ENCODE measurements at regions not wholly inside any gene's neighbourhood (a gene's known extent, or its start where the extent isn't known, plus 50 kb on each side); places are given as distances from the start of the nearest gene placed in this dataset.

DNA sequence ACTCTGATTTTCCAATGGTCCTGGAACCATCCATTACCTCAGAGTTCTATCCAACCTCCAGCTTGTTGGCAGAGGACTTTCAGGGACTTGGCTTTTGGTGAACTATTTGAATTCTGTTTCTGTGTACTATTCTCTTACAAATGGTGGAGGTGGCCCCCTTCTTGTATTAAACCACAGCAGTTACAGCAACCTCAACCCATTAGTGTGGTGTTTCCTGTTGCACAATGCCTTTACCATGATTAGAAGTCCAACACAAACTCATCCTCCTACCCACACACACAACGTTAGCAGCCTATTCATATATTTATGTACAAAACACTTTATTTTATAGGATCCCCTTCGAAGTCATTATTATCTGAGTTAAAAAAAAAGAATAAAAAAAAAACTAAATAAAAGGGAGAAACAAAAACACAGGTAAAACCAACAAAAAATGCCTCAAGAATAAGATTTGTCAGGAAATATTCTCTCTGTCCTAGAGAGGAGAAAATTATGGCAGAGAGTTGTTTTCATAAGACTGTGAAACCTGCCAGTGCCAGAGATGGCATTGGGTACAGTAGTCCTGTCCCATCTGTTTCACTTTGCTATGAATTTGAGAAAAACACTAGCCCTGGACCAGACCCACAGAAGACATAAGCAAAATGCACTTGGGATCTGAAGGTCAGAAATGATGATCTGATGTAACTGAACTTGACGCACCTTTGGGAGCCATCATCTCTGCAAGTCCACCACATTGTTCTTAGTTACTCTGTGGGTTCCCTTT lies 1896.0 kb upstream of the PIK3C3 start:
- no peak overlapping the region for H3K27ac ChIP-seq
- no peaks in the 10 kb centered on the region for H3K4me1 ChIP-seq (replicated peaks)
- no peak overlapping the region for H3K4me3 ChIP-seq
- no peaks in the 10 kb centered on the region; the same call in 1 of the 2 replicates for H3K9me3 ChIP-seq (replicated peaks)
- DNase-seq (ENCODE audit: low read depth in 1 of 2, low spot score in 2 of 2), result no peak
- no peaks in the 10 kb centered on the region for H3K27me3 ChIP-seq (replicated peaks)
- no peaks in the 10 kb centered on the region for H3K36me3 ChIP-seq

DNA sequence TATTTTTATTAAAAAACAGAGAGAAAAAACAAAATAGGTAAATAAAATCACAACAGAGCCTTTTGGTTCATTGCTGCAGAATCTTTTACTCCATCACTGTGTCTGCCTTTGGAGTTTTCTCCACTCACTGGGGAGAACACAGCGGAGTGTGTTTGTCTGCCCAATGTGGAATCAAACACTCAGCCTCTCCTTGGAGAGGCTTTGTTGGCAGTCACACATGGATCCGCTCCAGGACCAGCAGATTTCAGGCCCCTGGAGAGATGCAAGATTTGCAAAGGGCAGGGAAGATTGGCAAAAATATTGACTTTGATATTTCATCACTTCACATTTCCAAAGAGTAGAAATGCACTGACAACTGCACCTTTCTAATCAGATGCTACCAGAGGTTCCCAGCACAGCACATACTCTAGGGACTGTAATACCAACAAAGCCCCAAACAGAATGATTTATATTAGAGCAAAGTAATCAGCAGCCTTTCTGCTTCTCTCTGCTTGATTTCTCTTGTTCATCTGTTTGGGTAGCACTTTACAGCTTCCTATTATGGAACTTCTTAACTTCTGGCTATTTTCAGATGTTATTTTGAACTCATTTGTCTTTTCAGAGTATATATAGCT lies 1898.8 kb upstream of the PIK3C3 start:
- Histone ChIP-seq H3K9me3 (replicated peaks) (no peaks in the 10 kb centered on the region; the same call in 1 of the 2 replicates), H3K4me1 (replicated peaks) (no peaks in the 10 kb centered on the region), H3K4me3 (no peak overlapping the region), H3K36me3 (no peaks in the 10 kb centered on the region), H3K27ac (no peak overlapping the region), H3K27me3 (replicated peaks) (no peaks in the 10 kb centered on the region)
- no peak for DNase-seq (ENCODE audit: low read depth in 1 of 2, low spot score in 2 of 2)

- Histone ChIP-seq H3K27me3 (replicated peaks) (no peaks in the 10 kb centered on the region), H3K4me3 (no peak overlapping the region), H3K9me3 (replicated peaks) (no peaks in the 10 kb centered on the region; the same call in 1 of the 2 replicates), H3K27ac (no peak overlapping the region), H3K36me3 (no peaks in the 10 kb centered on the region), H3K4me1 (replicated peaks) (no peaks in the 10 kb centered on the region)
- no peak for DNase-seq (ENCODE audit: low read depth in 1 of 2, low spot score in 2 of 2)
Observed at GRCh38 chr18:40055262-40055661, 1899.8 kb upstream of the PIK3C3 start.

- H3K36me3 ChIP-seq, result no peaks in the 10 kb centered on the region
- H3K4me1 ChIP-seq (replicated peaks), result no peaks in the 10 kb centered on the region
- no peak overlapping the region for H3K27ac ChIP-seq
- H3K4me3 ChIP-seq, result no peak overlapping the region
- no peaks in the 10 kb centered on the region; the same call in 1 of the 2 replicates for H3K9me3 ChIP-seq (replicated peaks)
- no peaks in the 10 kb centered on the region for H3K27me3 ChIP-seq (replicated peaks)
- DNase-seq (ENCODE audit: low read depth in 1 of 2, low spot score in 2 of 2), result no peak
Observed at GRCh38 chr18:40049716-40050115, 1905.3 kb upstream of the PIK3C3 start.

DNA sequence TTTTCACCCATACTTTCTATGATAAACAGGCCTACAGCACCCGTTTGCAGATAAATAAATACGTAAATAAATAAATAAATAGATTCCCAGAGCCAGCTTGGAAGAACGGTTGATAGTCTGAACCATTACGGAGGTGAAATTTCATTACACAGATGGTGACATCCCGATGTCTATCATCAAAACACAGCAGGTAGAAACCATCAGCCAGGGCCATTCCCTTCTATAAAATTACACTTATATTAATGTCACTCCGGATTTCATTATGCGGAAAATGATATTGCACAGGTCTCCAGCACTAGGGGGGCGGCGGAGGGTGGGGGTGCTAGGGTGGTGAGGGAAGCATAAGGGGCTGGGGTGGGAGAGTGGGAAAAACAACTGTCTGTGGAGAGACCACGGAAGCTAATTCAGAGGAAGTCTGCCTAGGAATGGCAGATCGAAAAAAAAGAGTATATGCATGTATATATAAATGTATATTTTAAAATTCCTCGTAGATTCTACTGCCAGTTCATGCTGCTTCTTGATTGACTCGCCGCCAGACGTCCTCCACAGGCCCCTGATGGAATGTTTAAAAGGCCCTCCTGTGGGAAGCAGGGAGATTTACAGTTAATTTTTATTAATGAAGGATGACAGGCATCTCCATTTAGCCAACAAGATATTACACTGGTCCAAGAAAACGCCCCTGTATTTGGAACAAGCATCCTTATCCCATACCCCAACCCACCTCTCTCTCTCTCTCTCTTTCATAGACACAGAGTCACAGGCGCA lies 1906.0 kb upstream of the PIK3C3 start:
- Histone ChIP-seq H3K36me3 (no peaks in the 10 kb centered on the region), H3K9me3 (replicated peaks) (no peaks in the 10 kb centered on the region; the same call in 1 of the 2 replicates), H3K27me3 (replicated peaks) (no peaks in the 10 kb centered on the region), H3K4me1 (replicated peaks) (no peaks in the 10 kb centered on the region), H3K4me3 (no peak overlapping the region), H3K27ac (no peak overlapping the region)
- no peak for DNase-seq (ENCODE audit: low read depth in 1 of 2, low spot score in 2 of 2)

DNA sequence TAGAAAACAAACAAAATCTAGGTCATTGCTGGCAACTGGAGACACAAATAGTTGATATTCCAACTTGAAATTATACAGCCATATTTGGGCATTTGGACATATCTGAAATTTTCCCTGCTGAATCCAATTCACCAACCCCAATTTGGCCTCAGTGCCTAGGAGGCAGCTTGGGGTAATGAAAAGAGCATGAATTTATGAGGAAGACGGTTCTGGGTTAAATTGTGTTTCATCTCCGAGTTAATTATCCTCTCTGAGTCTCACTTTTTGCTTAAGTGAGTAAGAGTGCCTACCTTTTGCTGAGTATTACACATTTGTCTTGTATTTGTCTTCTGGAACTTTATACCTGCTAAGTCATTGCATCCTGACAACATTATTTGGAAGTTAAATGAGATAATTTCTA lies 1906.8 kb upstream of the PIK3C3 start:
- Histone ChIP-seq H3K27ac (no peak overlapping the region), H3K4me3 (no peak overlapping the region), H3K27me3 (replicated peaks) (no peaks in the 10 kb centered on the region), H3K36me3 (no peaks in the 10 kb centered on the region), H3K9me3 (replicated peaks) (no peaks in the 10 kb centered on the region; the same call in 1 of the 2 replicates), H3K4me1 (replicated peaks) (no peaks in the 10 kb centered on the region)
- no peak for DNase-seq (ENCODE audit: low read depth in 1 of 2, low spot score in 2 of 2)

- H3K9me3 ChIP-seq (replicated peaks), result no peaks in the 10 kb centered on the region; the same call in 1 of the 2 replicates
- no peaks in the 10 kb centered on the region for H3K4me1 ChIP-seq (replicated peaks)
- no peak overlapping the region for H3K4me3 ChIP-seq
- no peak for DNase-seq (ENCODE audit: low read depth in 1 of 2, low spot score in 2 of 2)
- no peaks in the 10 kb centered on the region for H3K27me3 ChIP-seq (replicated peaks)
- H3K36me3 ChIP-seq, result no peaks in the 10 kb centered on the region
- no peak overlapping the region for H3K27ac ChIP-seq
Observed at GRCh38 chr18:40046596-40046995, 1908.4 kb upstream of the PIK3C3 start.

- Histone ChIP-seq H3K4me3 (no peak overlapping the region), H3K4me1 (replicated peaks) (no peaks in the 10 kb centered on the region), H3K36me3 (no peaks in the 10 kb centered on the region), H3K27me3 (replicated peaks) (no peaks in the 10 kb centered on the region), H3K27ac (no peak overlapping the region), H3K9me3 (replicated peaks) (no peaks in the 10 kb centered on the region; the same call in 1 of the 2 replicates)
- DNase-seq (ENCODE audit: low read depth in 1 of 2, low spot score in 2 of 2), result no peak
Observed at GRCh38 chr18:40041951-40042350, 1913.1 kb upstream of the PIK3C3 start.

- Histone ChIP-seq H3K27me3 (replicated peaks) (no peaks in the 10 kb centered on the region), H3K36me3 (no peaks in the 10 kb centered on the region), H3K27ac (no peak overlapping the region), H3K9me3 (replicated peaks) (no peaks in the 10 kb centered on the region), H3K4me1 (replicated peaks) (no peaks in the 10 kb centered on the region), H3K4me3 (no peak overlapping the region)
- DNase-seq (ENCODE audit: low read depth in 1 of 2, low spot score in 2 of 2), result no peak
Observed at GRCh38 chr18:40040574-40040973, 1914.5 kb upstream of the PIK3C3 start.

DNA sequence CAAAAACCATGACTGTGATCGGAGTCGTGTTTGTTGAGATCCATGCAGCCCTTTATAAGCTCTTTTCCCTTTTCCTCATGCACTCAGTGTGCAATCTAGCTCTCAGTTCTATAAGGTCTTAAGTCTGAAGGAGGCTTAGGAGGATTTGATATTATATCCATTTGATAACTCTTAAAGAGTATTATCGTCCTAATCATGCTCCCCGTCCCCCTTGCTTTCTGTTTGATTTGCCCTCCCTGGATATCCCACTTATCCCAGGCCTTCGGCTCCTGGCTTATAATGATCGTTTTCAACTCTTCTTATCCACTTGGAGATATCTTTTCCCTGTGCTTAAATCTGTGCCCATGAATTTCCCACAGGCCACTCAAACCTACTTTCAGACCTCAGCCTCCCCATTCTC lies 1917.7 kb upstream of the PIK3C3 start:
- H3K27me3 ChIP-seq (replicated peaks), result no peaks in the 10 kb centered on the region
- no peaks in the 10 kb centered on the region for H3K4me1 ChIP-seq (replicated peaks)
- no peak overlapping the region for H3K4me3 ChIP-seq
- no peaks in the 10 kb centered on the region for H3K36me3 ChIP-seq
- no peaks in the 10 kb centered on the region for H3K9me3 ChIP-seq (replicated peaks)
- DNase-seq (ENCODE audit: low read depth in 1 of 2, low spot score in 2 of 2), result no peak
- no peak overlapping the region for H3K27ac ChIP-seq

- Histone ChIP-seq H3K27ac (no peak overlapping the region), H3K27me3 (replicated peaks) (no peaks in the 10 kb centered on the region), H3K9me3 (replicated peaks) (no peaks in the 10 kb centered on the region), H3K36me3 (no peaks in the 10 kb centered on the region), H3K4me3 (no peak overlapping the region), H3K4me1 (replicated peaks) (no peaks in the 10 kb centered on the region)
- DNase-seq (ENCODE audit: low read depth in 1 of 2, low spot score in 2 of 2), result no peak
Observed at GRCh38 chr18:40036861-40037260, 1918.2 kb upstream of the PIK3C3 start.

DNA sequence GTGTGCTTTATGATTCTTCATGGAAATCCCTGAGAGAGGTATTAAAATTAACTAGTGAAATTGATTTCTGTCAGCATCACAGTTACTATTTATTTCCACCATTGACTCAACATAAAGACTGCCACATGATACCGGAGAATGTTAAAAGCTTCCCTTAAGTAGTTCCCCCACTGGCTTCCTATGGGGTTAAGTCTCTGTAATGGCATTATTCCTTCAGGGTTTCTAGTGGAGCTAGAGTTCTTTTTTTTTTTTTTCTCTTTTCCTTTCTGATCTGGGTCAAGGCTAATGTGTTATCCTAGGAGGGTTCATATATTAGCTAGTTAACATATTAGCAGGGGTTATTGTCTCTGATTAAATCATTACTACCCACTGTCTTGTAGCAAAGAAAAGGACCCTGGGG lies 1919.1 kb upstream of the PIK3C3 start:
- H3K9me3 ChIP-seq (replicated peaks), result peaks cover 3% of the 10 kb centered on the region; the same call in 1 of the 2 replicates
- H3K36me3 ChIP-seq, result no peaks in the 10 kb centered on the region
- DNase-seq (ENCODE audit: low read depth in 1 of 2, low spot score in 2 of 2), result no peak
- no peak overlapping the region for H3K4me3 ChIP-seq
- H3K27me3 ChIP-seq (replicated peaks), result no peaks in the 10 kb centered on the region
- no peaks in the 10 kb centered on the region for H3K4me1 ChIP-seq (replicated peaks)
- no peak overlapping the region for H3K27ac ChIP-seq

DNA sequence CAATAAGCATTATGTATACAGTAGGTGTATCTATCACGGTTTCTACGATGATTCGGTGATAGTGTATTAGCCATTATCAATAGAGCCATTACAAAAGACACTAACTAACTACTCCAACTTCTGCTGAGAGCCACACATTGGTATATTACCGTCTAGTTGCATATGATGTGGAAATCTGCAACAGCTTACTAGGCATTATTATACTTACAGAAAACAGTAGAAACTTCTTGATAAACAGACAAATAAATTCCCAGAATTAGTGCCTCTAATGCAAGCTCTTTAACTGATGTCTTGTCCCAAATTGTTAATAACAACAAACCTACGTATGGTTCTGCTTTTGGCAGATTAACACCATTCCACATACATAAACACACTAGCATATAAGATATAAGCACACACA lies 1923.0 kb upstream of the PIK3C3 start:
- no peak overlapping the region for H3K27ac ChIP-seq
- DNase-seq (ENCODE audit: low read depth in 1 of 2, low spot score in 2 of 2), result no peak
- no peaks in the 10 kb centered on the region for H3K4me1 ChIP-seq (replicated peaks)
- H3K9me3 ChIP-seq (replicated peaks), result peaks cover 6% of the 10 kb centered on the region; the same call in 1 of the 2 replicates
- H3K36me3 ChIP-seq, result no peaks in the 10 kb centered on the region
- H3K4me3 ChIP-seq, result no peak overlapping the region
- H3K27me3 ChIP-seq (replicated peaks), result no peaks in the 10 kb centered on the region

DNA sequence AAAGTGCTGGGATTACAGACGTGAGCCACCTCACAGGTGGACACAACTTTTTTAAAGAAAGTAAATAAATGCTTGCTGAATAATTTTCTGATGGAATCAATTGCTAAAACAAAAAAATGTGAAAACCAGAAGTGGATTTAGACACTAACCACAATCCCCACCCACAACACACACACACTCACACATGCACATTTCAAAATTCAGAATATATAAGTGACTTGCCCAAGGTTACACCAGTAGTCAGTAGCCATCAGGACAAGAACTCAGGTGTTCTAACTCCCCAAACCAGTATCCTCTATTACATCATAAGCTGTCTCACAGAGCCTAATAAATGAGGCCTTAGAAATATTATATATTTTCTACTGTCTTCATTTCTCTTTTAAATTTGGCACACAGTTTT lies 1923.6 kb upstream of the PIK3C3 start:
- Histone ChIP-seq H3K4me1 (replicated peaks) (no peaks in the 10 kb centered on the region), H3K9me3 (replicated peaks) (peaks cover 6% of the 10 kb centered on the region; the same call in 1 of the 2 replicates), H3K27ac (no peak overlapping the region), H3K27me3 (replicated peaks) (no peaks in the 10 kb centered on the region), H3K36me3 (no peaks in the 10 kb centered on the region), H3K4me3 (no peak overlapping the region)
- DNase-seq (ENCODE audit: low read depth in 1 of 2, low spot score in 2 of 2), result no peak
